Vagina (tissue), 2 donors: ENCODE measurements at regions not wholly inside any gene's neighbourhood (a gene's known extent, or its start where the extent isn't known, plus 50 kb on each side); places are given as distances from the start of the nearest gene placed in this dataset.

ENCODE experiments used
- DNase-seq, 2 donors: peaks; one replicate each; pipeline ENCODE4 v3.0.0-alpha.2; 2017; ENCODE audit errors: extremely low spot score in 2 of 2
- H3K27ac ChIP-seq: fragments of 200-600 bp; sonication (generic); one replicate; pipeline ENCODE4 v1.5.1; 2019
- H3K27me3 ChIP-seq: fragments of 200-600 bp; sonication (generic); one replicate; pipeline ENCODE4 v1.5.1; 2019
- H3K36me3 ChIP-seq, 2 donors: fragments of 200-600 bp; sonication (generic); one replicate each; pipeline ENCODE4 v1.5.1; 2017 to 2019
- H3K4me1 ChIP-seq: fragments of 200-600 bp; sonication (generic); one replicate; pipeline ENCODE4 v1.5.1; 2019
- H3K4me3 ChIP-seq, 2 donors: fragments of 200-600 bp; sonication (generic); 1 replicate in 1 of 2; 2 replicates in 1 of 2; pipeline ENCODE4 v1.5.1; 2016 to 2019
- H3K9me3 ChIP-seq: fragments of 200-600 bp; sonication (generic); one replicate; pipeline ENCODE4 v1.5.1; 2019
- POLR2A ChIP-seq, 2 donors: fragments of 450-650 bp; IDR thresholded peaks; one replicate each; pipeline ENCODE4 v1.6.1; 2017; ENCODE audit warnings: antibody characterized with exemption in 2 of 2, mild to moderate bottlenecking in 2 of 2, moderate library complexity in 2 of 2
- POLR2AphosphoS5 ChIP-seq, 2 donors: sonication (generic); formaldehyde crosslinking; IDR thresholded peaks; one replicate each; pipeline ENCODE4 v1.9.0; 2017; ENCODE audit warnings: antibody characterized with exemption in 2 of 2, mild to moderate bottlenecking in 2 of 2, low read depth in 1 of 2; ENCODE audit not compliant: insufficient read depth in 1 of 2
- intact Hi-C: fragments of 100-400 bp; cut with DNase I; formaldehyde crosslinking; loops from one replicate; pipeline ENCODE4 v1.15.1; 2023
- TF ChIP-seq, protein P1 (sequence below), 3 experiments: fragments of 450-650 bp in 2 of 3; fragments of 200-600 bp in 1 of 3; sonication (generic) in 1 of 3; IDR thresholded peaks; one replicate each; pipeline ENCODE4 v1.5.1; 2017 to 2019; ENCODE audit warnings: antibody characterized with exemption in 3 of 3, mild to moderate bottlenecking in 2 of 3, moderate library complexity in 2 of 3

DNA sequence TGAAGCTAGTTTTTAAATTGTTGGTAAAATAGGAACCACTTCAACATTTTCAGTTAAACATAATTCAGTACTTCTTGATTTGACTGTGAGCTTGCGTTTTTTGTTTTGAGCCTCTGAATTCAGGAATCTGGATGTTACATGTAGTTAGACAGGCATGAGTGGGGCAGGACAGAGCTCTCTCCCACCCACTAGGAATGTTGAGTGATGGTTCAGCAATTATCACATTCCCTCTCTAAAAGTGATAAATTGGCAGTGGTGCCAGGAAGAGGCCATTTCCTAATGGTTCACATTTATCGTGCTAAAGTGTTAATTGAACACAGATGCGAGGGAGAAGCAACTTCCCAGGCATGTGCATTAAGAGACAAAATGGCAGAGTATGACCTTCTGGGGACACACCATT lies 465.5 kb upstream of the HTR1E start:
- no peaks in the 10 kb centered on the region for H3K27me3 ChIP-seq
- H3K9me3 ChIP-seq: no peaks in the 10 kb centered on the region
- H3K27ac ChIP-seq: no peak overlapping the region
- H3K4me1 ChIP-seq: no peaks in the 10 kb centered on the region
- no peaks in the 10 kb centered on the region for H3K36me3 ChIP-seq
- DNase-seq: no peak
- intact Hi-C loops: no loop called here
- TF ChIP-seq, protein P1, sequence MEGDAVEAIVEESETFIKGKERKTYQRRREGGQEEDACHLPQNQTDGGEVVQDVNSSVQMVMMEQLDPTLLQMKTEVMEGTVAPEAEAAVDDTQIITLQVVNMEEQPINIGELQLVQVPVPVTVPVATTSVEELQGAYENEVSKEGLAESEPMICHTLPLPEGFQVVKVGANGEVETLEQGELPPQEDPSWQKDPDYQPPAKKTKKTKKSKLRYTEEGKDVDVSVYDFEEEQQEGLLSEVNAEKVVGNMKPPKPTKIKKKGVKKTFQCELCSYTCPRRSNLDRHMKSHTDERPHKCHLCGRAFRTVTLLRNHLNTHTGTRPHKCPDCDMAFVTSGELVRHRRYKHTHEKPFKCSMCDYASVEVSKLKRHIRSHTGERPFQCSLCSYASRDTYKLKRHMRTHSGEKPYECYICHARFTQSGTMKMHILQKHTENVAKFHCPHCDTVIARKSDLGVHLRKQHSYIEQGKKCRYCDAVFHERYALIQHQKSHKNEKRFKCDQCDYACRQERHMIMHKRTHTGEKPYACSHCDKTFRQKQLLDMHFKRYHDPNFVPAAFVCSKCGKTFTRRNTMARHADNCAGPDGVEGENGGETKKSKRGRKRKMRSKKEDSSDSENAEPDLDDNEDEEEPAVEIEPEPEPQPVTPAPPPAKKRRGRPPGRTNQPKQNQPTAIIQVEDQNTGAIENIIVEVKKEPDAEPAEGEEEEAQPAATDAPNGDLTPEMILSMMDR (IDR thresholded peaks at IDR 0.05): no peak
- TF ChIP-seq POLR2A (IDR thresholded peaks at IDR 0.05) (no peak), POLR2AphosphoS5 (IDR thresholded peaks at IDR 0.05; ENCODE audit: insufficient read depth in 1 of 2, low read depth in 1 of 2) (no peak)
- H3K4me3 ChIP-seq: no peak overlapping the region

DNA sequence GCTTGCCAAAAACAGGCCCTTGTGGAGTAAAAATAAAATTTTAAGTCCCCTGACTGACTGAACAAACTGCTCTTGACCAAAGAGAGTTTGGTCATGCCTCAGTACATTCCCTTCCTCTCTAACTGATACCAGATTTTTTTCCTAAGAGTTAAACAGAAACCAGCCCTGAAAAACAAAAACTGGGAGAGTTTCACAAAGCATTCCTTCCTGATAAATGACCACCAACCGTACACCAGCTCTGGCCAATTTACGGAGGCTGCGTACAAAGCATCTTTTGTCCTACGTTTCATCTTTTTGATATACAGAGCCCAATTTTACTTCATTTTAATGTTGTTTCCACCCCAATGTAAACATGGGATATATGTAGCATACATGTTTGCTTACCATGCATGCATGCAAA lies 477.4 kb upstream of the HTR1E start:
- intact Hi-C loops: no loop called here
- Histone ChIP-seq H3K4me3 (no peak overlapping the region), H3K27me3 (no peaks in the 10 kb centered on the region), H3K4me1 (no peaks in the 10 kb centered on the region), H3K36me3 (no peaks in the 10 kb centered on the region), H3K9me3 (no peaks in the 10 kb centered on the region), H3K27ac (no peak overlapping the region)
- TF ChIP-seq, protein P1 (IDR thresholded peaks at IDR 0.05): no peak
- TF ChIP-seq POLR2A (IDR thresholded peaks at IDR 0.05): no peak
- TF ChIP-seq POLR2AphosphoS5 (IDR thresholded peaks at IDR 0.05; ENCODE audit: insufficient read depth in 1 of 2, low read depth in 1 of 2): no peak
- DNase-seq: no peak

DNA sequence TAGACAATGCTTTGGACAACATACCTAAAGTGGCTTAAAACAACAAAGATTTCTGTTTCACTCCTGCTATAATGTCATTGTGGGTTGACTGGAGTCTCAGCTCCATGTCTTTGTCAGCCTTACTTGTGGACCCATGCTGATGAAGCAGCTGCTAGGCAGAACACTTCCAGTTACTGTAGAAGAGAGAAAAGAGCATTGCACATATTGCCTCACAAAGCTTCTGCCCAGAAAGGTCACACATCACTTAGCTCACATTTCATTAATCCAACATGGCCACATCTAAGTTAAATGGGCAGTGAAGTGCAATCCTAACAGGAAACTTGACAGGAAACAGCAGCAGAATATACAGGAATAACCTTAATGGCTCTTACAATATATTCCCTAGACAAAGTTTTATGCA lies 480.5 kb upstream of the HTR1E start:
- Histone ChIP-seq H3K4me1 (no peaks in the 10 kb centered on the region), H3K4me3 (no peak overlapping the region), H3K27ac (no peak overlapping the region), H3K36me3 (no peaks in the 10 kb centered on the region), H3K27me3 (no peaks in the 10 kb centered on the region), H3K9me3 (peaks cover 3% of the 10 kb centered on the region)
- TF ChIP-seq POLR2A (IDR thresholded peaks at IDR 0.05) (no peak), POLR2AphosphoS5 (IDR thresholded peaks at IDR 0.05; ENCODE audit: insufficient read depth in 1 of 2, low read depth in 1 of 2) (no peak)
- TF ChIP-seq, protein P1 (IDR thresholded peaks at IDR 0.05): no peak
- no peak for DNase-seq
- intact Hi-C loops: no loop called here

DNA sequence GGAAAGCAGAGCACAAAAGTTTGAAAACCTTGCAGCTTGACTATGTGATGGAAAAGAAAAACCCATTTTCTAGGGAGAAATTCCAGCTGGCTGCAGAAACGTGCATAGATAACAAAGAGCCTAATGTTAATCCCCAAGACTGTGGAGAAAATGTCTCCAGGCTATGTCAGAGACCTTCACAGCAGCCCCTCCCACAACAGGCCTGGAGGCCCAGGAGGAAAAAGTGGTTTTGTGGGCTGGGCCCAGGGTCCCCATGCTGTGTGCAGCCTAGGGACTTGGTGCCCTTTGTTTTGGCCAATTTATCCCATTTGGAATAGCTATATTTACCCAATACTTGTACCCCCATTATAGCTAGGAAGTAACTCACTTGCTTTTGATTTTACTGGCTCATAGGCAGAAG lies 484.1 kb upstream of the HTR1E start:
- Histone ChIP-seq H3K27ac (no peak overlapping the region), H3K9me3 (peaks cover 3% of the 10 kb centered on the region), H3K27me3 (no peaks in the 10 kb centered on the region), H3K4me3 (no peak overlapping the region), H3K4me1 (no peaks in the 10 kb centered on the region), H3K36me3 (no peaks in the 10 kb centered on the region)
- no peak for DNase-seq
- TF ChIP-seq, protein P1 (IDR thresholded peaks at IDR 0.05): no peak
- TF ChIP-seq POLR2A (IDR thresholded peaks at IDR 0.05) (no peak), POLR2AphosphoS5 (IDR thresholded peaks at IDR 0.05; ENCODE audit: insufficient read depth in 1 of 2, low read depth in 1 of 2) (no peak)
- intact Hi-C loops: no loop called here

DNA sequence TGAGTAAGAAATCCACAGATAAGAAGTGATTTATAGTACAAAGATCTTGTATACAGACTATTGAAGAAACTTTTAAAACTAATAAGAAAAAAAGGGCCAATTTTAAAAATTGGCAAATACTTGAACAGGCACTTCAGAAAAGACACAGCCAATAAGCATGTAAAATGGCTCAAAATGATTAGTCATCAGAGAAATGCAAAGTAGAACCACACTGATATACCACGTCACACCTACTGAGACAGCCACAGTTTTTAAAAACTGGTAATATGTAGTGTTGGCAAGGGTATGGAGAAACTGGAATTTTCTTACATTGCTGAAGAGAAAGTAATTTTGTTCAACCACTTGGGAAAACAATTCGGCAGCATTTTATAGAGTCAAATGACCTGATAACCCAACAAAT lies 488.9 kb upstream of the HTR1E start:
- intact Hi-C loops: no loop called here
- no peak for TF ChIP-seq POLR2AphosphoS5 (IDR thresholded peaks at IDR 0.05; ENCODE audit: insufficient read depth in 1 of 2, low read depth in 1 of 2)
- no peak for TF ChIP-seq POLR2A (IDR thresholded peaks at IDR 0.05)
- TF ChIP-seq, protein P1 (IDR thresholded peaks at IDR 0.05): no peak

More for the DNA sequence above, 488.9 kb upstream of the HTR1E start:
- DNase-seq: no peak
- H3K27ac ChIP-seq: no peak overlapping the region
- H3K27me3 ChIP-seq: no peaks in the 10 kb centered on the region
- peaks cover 3% of the 10 kb centered on the region for H3K9me3 ChIP-seq
- H3K36me3 ChIP-seq: no peaks in the 10 kb centered on the region
- no peak overlapping the region for H3K4me3 ChIP-seq
- H3K4me1 ChIP-seq: no peaks in the 10 kb centered on the region
